WTC11 (cell line): ENCODE measurements at regions not wholly inside any gene's neighbourhood (a gene's known extent, or its start where the extent isn't known, plus 50 kb on each side); places are given as distances from the start of the nearest gene placed in this dataset.
"Not testable (repeated sequence)": the region's sequence is repeated elsewhere in the genome, so short reads cannot be mapped to it uniquely, and the experiment has no call there.

ENCODE experiments used
- ATAC-seq: fragments of 200-7000 bp; cut with Tn5 transposase; 2 replicates; pipeline ENCODE4 v1.10.0; 2021; ENCODE audit warnings: mild to moderate bottlenecking, moderate library complexity
- CTCF ChIA-PET: fragments of 300-600 bp; sonication (Branson Sonifier 250); formaldehyde crosslinking; loops from one replicate; lab custom pipeline; 2021; ENCODE audit warnings: antibody characterized with exemption; lab: Charles Lee
- POLR2A ChIA-PET: fragments of 350-600 bp; sonication (Branson Sonifier 250); formaldehyde crosslinking; loops from one replicate; lab custom pipeline; 2021; ENCODE audit warnings: antibody characterized with exemption; lab: Charles Lee
- DNase-seq: peaks from one replicate; pipeline ENCODE4 v3.0.0; 2021; ENCODE audit warnings: low spot score
- H3K27ac Mint-ChIP-seq: 2 replicates; pipeline ENCODE4 v1.8.0; 2021; ENCODE audit warnings: mixed read lengths
- H3K27me3 Mint-ChIP-seq: 2 replicates; pipeline ENCODE4 v1.8.0; 2021; ENCODE audit warnings: low read depth, mild to moderate bottlenecking, moderate library complexity, mixed read lengths
- H3K36me3 Mint-ChIP-seq: 2 replicates; pipeline ENCODE4 v1.8.0; 2021; ENCODE audit warnings: mixed read lengths
- H3K4me1 Mint-ChIP-seq: 2 replicates; pipeline ENCODE4 v1.8.0; 2022; ENCODE audit warnings: mixed read lengths
- H3K4me3 Mint-ChIP-seq: 2 replicates; pipeline ENCODE4 v1.8.0; 2021; ENCODE audit warnings: mild to moderate bottlenecking, moderate library complexity, mixed read lengths
- H3K9me3 Mint-ChIP-seq: 2 replicates; pipeline ENCODE4 v1.8.0; 2021; ENCODE audit warnings: mixed read lengths
- ATF1 ChIP-seq: sonication (generic); formaldehyde crosslinking; IDR thresholded peaks from 2 replicates; pipeline ENCODE4 v1.8.1; 2023; ENCODE audit warnings: mild to moderate bottlenecking, moderate library complexity, missing genetic modification reagents
- EMX1 ChIP-seq: fragments of 250-450 bp; sonication (Bioruptor Pico); IDR thresholded peaks from 2 replicates; pipeline ENCODE4 v1.8.0; 2021; ENCODE audit warnings: mild to moderate bottlenecking
- FOXK1 ChIP-seq: sonication (generic); formaldehyde crosslinking; IDR thresholded peaks from 2 replicates; pipeline ENCODE4 v1.8.0; 2022; ENCODE audit warnings: mild to moderate bottlenecking, moderate library complexity, missing genetic modification reagents
- FOXP1 ChIP-seq: sonication (generic); formaldehyde crosslinking; IDR thresholded peaks from 2 replicates; pipeline ENCODE4 v1.8.0; 2022; ENCODE audit warnings: missing genetic modification reagents, mild to moderate bottlenecking, moderate library complexity, borderline replicate concordance
- GTF2I ChIP-seq: fragments of 250-450 bp; sonication (Bioruptor Pico); conservative IDR thresholded peaks from 2 replicates; pipeline ENCODE4 v1.4.0; 2021; ENCODE audit warnings: mild to moderate bottlenecking
- JUN ChIP-seq: sonication (generic); formaldehyde crosslinking; IDR thresholded peaks from 2 replicates; pipeline ENCODE4 v1.8.0; 2023; ENCODE audit warnings: mild to moderate bottlenecking, missing genetic modification reagents
- TEAD4 ChIP-seq: sonication (generic); formaldehyde crosslinking; IDR thresholded peaks from 2 replicates; pipeline ENCODE4 v1.8.0; 2022; ENCODE audit warnings: mild to moderate bottlenecking, missing genetic modification reagents
- TP53 ChIP-seq: sonication (generic); formaldehyde crosslinking; IDR thresholded peaks from 2 replicates; pipeline ENCODE4 v1.8.1; 2023; ENCODE audit warnings: mild to moderate bottlenecking, missing genetic modification reagents
- ZNF263 ChIP-seq: sonication (generic); formaldehyde crosslinking; IDR thresholded peaks from 2 replicates; pipeline ENCODE4 v1.8.1; 2022; ENCODE audit warnings: low read depth, mild to moderate bottlenecking, moderate library complexity, missing genetic modification reagents
- ZNF317 ChIP-seq: sonication (generic); formaldehyde crosslinking; IDR thresholded peaks from 2 replicates; pipeline ENCODE4 v1.8.1; 2023; ENCODE audit warnings: low read depth, mild to moderate bottlenecking, moderate library complexity, missing genetic modification reagents, borderline replicate concordance
- TF ChIP-seq, protein P1 (sequence below): sonication (generic); formaldehyde crosslinking; IDR thresholded peaks from 2 replicates; pipeline ENCODE4 v1.8.1; 2023; ENCODE audit warnings: mild to moderate bottlenecking, missing genetic modification reagents, borderline replicate concordance
- TF ChIP-seq, protein P2 (sequence below): sonication (generic); formaldehyde crosslinking; conservative IDR thresholded peaks from 2 replicates; pipeline ENCODE4 v1.8.1; 2023; ENCODE audit warnings: mild to moderate bottlenecking, low read depth, missing genetic modification reagents, moderate library complexity
- TF ChIP-seq, protein P3 (sequence below): fragments of 250-450 bp; sonication (Bioruptor Pico); IDR thresholded peaks from 2 replicates; pipeline ENCODE4 v1.9.0; 2021; ENCODE audit warnings: mild to moderate bottlenecking
- TF ChIP-seq, protein P4 (sequence below): sonication (generic); formaldehyde crosslinking; conservative IDR thresholded peaks from 2 replicates; pipeline ENCODE4 v1.8.1; 2022; ENCODE audit warnings: mild to moderate bottlenecking, missing genetic modification reagents
- TF ChIP-seq, protein P5 (sequence below): sonication (generic); formaldehyde crosslinking; IDR thresholded peaks from 2 replicates; pipeline ENCODE4 v1.8.1; 2022; ENCODE audit warnings: missing genetic modification reagents, borderline replicate concordance
- TF ChIP-seq, protein P6 (sequence below): sonication (generic); formaldehyde crosslinking; IDR thresholded peaks from 2 replicates; pipeline ENCODE4 v1.8.1; 2022; ENCODE audit warnings: low read depth, mild to moderate bottlenecking, moderate library complexity, missing genetic modification reagents, borderline replicate concordance
- TF ChIP-seq, protein P7 (sequence below): fragments of 250-450 bp; sonication (Bioruptor Pico); IDR thresholded peaks from 2 replicates; pipeline ENCODE4 v1.9.0; 2021; ENCODE audit warnings: mild to moderate bottlenecking, borderline replicate concordance

DNA sequence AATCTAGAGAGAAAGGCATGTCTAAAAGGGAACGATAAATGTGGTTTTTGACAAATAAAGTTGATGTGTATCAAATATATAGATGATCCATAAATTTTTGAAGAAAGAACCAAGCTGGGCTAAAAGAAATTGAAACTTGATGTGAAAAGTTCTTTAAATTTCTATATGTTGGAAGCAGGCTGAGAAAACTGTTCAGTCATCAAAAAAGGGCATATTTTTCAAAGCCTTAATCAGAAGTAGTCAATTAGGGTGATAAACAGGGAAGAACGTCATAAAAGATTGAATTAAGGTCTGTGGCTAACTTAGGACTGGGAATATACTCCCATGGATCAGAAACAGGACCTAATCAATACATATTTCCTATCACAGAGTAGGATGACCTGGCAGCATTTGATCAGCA lies 211.4 kb upstream of the ZRANB2 start (continued):
- TF ChIP-seq, protein P1, sequence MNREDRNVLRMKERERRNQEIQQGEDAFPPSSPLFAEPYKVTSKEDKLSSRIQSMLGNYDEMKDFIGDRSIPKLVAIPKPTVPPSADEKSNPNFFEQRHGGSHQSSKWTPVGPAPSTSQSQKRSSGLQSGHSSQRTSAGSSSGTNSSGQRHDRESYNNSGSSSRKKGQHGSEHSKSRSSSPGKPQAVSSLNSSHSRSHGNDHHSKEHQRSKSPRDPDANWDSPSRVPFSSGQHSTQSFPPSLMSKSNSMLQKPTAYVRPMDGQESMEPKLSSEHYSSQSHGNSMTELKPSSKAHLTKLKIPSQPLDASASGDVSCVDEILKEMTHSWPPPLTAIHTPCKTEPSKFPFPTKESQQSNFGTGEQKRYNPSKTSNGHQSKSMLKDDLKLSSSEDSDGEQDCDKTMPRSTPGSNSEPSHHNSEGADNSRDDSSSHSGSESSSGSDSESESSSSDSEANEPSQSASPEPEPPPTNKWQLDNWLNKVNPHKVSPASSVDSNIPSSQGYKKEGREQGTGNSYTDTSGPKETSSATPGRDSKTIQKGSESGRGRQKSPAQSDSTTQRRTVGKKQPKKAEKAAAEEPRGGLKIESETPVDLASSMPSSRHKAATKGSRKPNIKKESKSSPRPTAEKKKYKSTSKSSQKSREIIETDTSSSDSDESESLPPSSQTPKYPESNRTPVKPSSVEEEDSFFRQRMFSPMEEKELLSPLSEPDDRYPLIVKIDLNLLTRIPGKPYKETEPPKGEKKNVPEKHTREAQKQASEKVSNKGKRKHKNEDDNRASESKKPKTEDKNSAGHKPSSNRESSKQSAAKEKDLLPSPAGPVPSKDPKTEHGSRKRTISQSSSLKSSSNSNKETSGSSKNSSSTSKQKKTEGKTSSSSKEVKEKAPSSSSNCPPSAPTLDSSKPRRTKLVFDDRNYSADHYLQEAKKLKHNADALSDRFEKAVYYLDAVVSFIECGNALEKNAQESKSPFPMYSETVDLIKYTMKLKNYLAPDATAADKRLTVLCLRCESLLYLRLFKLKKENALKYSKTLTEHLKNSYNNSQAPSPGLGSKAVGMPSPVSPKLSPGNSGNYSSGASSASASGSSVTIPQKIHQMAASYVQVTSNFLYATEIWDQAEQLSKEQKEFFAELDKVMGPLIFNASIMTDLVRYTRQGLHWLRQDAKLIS (CRISPR knock-in tag): no peak
- TF ChIP-seq ATF1 (CRISPR knock-in tag) (no peak), FOXP1 (no peak), TEAD4 (CRISPR knock-in tag) (no peak), ZNF317 (CRISPR knock-in tag) (no peak)
- TF ChIP-seq, protein P2, sequence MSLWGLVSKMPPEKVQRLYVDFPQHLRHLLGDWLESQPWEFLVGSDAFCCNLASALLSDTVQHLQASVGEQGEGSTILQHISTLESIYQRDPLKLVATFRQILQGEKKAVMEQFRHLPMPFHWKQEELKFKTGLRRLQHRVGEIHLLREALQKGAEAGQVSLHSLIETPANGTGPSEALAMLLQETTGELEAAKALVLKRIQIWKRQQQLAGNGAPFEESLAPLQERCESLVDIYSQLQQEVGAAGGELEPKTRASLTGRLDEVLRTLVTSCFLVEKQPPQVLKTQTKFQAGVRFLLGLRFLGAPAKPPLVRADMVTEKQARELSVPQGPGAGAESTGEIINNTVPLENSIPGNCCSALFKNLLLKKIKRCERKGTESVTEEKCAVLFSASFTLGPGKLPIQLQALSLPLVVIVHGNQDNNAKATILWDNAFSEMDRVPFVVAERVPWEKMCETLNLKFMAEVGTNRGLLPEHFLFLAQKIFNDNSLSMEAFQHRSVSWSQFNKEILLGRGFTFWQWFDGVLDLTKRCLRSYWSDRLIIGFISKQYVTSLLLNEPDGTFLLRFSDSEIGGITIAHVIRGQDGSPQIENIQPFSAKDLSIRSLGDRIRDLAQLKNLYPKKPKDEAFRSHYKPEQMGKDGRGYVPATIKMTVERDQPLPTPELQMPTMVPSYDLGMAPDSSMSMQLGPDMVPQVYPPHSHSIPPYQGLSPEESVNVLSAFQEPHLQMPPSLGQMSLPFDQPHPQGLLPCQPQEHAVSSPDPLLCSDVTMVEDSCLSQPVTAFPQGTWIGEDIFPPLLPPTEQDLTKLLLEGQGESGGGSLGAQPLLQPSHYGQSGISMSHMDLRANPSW (CRISPR knock-in tag): no peak
- TF ChIP-seq, protein P3, sequence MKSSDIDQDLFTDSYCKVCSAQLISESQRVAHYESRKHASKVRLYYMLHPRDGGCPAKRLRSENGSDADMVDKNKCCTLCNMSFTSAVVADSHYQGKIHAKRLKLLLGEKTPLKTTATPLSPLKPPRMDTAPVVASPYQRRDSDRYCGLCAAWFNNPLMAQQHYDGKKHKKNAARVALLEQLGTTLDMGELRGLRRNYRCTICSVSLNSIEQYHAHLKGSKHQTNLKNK (CRISPR knock-in tag): no peak
- TF ChIP-seq, all 79 proteins: peak for 0

DNA sequence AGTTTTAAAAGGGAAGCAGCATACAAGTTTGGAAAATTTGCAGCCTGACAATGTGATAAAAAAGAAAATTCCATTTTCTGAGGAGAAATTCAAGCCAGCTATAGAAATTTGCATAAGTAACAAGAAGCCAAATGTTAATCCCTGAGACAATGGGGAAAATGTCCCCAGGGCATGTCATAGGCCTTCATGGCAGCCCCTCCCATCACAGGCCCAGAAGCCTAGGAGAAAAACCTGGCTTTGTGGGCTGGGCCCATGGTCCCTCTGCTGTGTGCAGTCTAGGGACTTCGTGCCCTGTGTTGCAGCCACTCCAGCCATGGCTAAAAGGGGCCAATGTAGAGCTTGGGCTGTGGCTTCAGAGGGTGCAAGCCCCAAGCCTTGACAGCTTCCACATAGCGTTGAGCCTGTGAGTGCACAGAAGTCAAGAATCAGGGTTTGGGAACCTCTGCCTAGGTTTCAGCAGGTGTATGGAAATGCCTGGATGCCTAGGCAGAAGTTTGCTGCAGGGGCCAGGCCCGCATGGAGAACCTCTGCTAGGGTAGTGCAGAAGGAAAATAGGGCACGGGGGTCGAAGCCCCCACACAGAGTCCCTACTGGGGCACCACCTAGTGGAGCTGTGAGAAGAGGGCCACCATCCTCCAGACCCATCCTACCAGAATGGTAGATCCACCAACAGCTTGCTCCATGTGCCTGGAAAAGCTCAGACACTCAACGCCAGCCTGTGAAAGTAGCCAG lies 209.8 kb upstream of the ZRANB2 start:
- H3K27ac Mint-ChIP-seq, H3K27me3 Mint-ChIP-seq, POLR2A ChIA-PET, ATAC-seq, DNase-seq, CTCF ChIA-PET, H3K4me3 Mint-ChIP-seq, H3K4me1 Mint-ChIP-seq: not testable (repeated sequence)
- H3K9me3 Mint-ChIP-seq: peaks cover 31% of the 10 kb centered on the region
- peaks cover 11% of the 10 kb centered on the region; the same call in 1 of the 2 replicates for H3K36me3 Mint-ChIP-seq

DNA sequence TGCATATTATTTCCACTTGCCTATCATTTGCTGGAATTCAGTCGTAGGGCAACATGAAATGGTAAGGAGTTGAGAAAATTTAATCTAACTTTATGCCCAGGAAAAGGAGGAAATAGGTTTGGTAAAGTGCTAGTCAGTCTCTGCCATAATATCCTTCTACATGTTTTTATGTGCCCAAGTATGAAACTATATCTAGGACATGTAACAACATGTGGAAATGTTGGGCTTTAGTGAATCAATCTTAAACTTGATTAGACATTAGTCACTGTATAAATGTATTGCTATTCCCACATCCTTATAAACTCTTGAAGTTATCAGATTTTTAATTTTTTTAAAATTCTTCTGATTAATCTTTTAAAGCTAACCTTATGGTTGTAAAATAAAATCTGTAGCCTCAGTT lies 204.7 kb upstream of the ZRANB2 start:
- POLR2A ChIA-PET: no interaction called here

More for the DNA sequence above, 204.7 kb upstream of the ZRANB2 start:
- CTCF ChIA-PET: no interaction called here
- Mint-ChIP-seq H3K4me1 (no peaks in the 10 kb centered on the region), H3K27ac (no peak overlapping the region), H3K36me3 (peaks cover 13% of the 10 kb centered on the region), H3K27me3 (no peaks in the 10 kb centered on the region; the same call in 1 of the 2 replicates), H3K4me3 (no peak overlapping the region), H3K9me3 (peaks cover 30% of the 10 kb centered on the region)
- ATAC-seq: no peak
- no peak for DNase-seq
- TF ChIP-seq EMX1 (CRISPR knock-in tag): no peak
- TF ChIP-seq, protein P4, sequence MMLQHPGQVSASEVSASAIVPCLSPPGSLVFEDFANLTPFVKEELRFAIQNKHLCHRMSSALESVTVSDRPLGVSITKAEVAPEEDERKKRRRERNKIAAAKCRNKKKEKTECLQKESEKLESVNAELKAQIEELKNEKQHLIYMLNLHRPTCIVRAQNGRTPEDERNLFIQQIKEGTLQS (CRISPR knock-in tag): no peak
- no peak for TF ChIP-seq FOXK1
- TF ChIP-seq, protein P5, sequence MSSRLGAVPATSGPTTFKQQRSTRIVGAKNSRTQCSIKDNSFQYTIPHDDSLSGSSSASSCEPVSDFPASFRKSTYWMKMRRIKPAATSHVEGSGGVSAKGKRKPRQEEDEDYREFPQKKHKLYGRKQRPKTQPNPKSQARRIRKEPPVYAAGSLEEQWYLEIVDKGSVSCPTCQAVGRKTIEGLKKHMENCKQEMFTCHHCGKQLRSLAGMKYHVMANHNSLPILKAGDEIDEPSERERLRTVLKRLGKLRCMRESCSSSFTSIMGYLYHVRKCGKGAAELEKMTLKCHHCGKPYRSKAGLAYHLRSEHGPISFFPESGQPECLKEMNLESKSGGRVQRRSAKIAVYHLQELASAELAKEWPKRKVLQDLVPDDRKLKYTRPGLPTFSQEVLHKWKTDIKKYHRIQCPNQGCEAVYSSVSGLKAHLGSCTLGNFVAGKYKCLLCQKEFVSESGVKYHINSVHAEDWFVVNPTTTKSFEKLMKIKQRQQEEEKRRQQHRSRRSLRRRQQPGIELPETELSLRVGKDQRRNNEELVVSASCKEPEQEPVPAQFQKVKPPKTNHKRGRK: no peak
- TF ChIP-seq JUN: no peak
- TF ChIP-seq ZNF263 (CRISPR knock-in tag): no peak
- no peak for TF ChIP-seq GTF2I (CRISPR knock-in tag)
- TF ChIP-seq TP53 (CRISPR knock-in tag): no peak
- TF ChIP-seq, protein P6, sequence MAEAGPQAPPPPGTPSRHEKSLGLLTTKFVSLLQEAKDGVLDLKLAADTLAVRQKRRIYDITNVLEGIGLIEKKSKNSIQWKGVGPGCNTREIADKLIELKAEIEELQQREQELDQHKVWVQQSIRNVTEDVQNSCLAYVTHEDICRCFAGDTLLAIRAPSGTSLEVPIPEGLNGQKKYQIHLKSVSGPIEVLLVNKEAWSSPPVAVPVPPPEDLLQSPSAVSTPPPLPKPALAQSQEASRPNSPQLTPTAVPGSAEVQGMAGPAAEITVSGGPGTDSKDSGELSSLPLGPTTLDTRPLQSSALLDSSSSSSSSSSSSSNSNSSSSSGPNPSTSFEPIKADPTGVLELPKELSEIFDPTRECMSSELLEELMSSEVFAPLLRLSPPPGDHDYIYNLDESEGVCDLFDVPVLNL (CRISPR knock-in tag): no peak
- TF ChIP-seq, protein P7, sequence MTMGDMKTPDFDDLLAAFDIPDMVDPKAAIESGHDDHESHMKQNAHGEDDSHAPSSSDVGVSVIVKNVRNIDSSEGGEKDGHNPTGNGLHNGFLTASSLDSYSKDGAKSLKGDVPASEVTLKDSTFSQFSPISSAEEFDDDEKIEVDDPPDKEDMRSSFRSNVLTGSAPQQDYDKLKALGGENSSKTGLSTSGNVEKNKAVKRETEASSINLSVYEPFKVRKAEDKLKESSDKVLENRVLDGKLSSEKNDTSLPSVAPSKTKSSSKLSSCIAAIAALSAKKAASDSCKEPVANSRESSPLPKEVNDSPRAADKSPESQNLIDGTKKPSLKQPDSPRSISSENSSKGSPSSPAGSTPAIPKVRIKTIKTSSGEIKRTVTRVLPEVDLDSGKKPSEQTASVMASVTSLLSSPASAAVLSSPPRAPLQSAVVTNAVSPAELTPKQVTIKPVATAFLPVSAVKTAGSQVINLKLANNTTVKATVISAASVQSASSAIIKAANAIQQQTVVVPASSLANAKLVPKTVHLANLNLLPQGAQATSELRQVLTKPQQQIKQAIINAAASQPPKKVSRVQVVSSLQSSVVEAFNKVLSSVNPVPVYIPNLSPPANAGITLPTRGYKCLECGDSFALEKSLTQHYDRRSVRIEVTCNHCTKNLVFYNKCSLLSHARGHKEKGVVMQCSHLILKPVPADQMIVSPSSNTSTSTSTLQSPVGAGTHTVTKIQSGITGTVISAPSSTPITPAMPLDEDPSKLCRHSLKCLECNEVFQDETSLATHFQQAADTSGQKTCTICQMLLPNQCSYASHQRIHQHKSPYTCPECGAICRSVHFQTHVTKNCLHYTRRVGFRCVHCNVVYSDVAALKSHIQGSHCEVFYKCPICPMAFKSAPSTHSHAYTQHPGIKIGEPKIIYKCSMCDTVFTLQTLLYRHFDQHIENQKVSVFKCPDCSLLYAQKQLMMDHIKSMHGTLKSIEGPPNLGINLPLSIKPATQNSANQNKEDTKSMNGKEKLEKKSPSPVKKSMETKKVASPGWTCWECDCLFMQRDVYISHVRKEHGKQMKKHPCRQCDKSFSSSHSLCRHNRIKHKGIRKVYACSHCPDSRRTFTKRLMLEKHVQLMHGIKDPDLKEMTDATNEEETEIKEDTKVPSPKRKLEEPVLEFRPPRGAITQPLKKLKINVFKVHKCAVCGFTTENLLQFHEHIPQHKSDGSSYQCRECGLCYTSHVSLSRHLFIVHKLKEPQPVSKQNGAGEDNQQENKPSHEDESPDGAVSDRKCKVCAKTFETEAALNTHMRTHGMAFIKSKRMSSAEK: no peak
